GM23338 (cell line): ENCODE measurements at regions not wholly inside any gene's neighbourhood (a gene's known extent, or its start where the extent isn't known, plus 50 kb on each side); places are given as distances from the start of the nearest gene placed in this dataset.

Experiments
- ATAC-seq: fragments of 200-7000 bp; cut with Tn5 transposase; 3 replicates; pipeline ENCODE4 v1.9.1; 2020
- DNase-seq: peaks from one replicate; pipeline ENCODE4 v3.0.0-alpha.2; 2015; ENCODE audit warnings: low spot score
- H2AFZ ChIP-seq: fragments of 200-600 bp; sonication (generic); 2 replicates; pipeline ENCODE4 v1.8.0; 2016; ENCODE audit warnings: antibody characterized with exemption, mild to moderate bottlenecking, moderate library complexity
- H3F3A ChIP-seq: fragments of 200-600 bp; sonication (generic); replicated peaks from 2 replicates; pipeline ENCODE4 v1.8.0; 2017; ENCODE audit warnings: antibody characterized with exemption, mixed run types, low read depth
- H3K27ac ChIP-seq: fragments of 200-600 bp; sonication (generic); 2 replicates; pipeline ENCODE4 v1.6.1; 2016; ENCODE audit warnings: low read depth
- H3K27me3 ChIP-seq: fragments of 200-600 bp; sonication (generic); 2 replicates; pipeline ENCODE4 v1.8.0; 2016; ENCODE audit warnings: mild to moderate bottlenecking, mixed run types, moderate library complexity; ENCODE audit not compliant: insufficient read depth
- H3K36me3 ChIP-seq: fragments of 200-600 bp; sonication (generic); 2 replicates; pipeline ENCODE4 v1.8.0; 2016; ENCODE audit warnings: mild to moderate bottlenecking; ENCODE audit not compliant: insufficient read depth
- H3K4me1 ChIP-seq: fragments of 200-600 bp; sonication (generic); 2 replicates; pipeline ENCODE4 v1.8.0; 2016; ENCODE audit warnings: mild to moderate bottlenecking, moderate library complexity; ENCODE audit not compliant: insufficient read depth
- H3K4me2 ChIP-seq: fragments of 200-600 bp; sonication (generic); 2 replicates; pipeline ENCODE4 v1.7.1; 2017; ENCODE audit warnings: mixed run types
- H3K4me3 ChIP-seq: fragments of 200-600 bp; sonication (generic); 2 replicates; pipeline ENCODE4 v1.6.1; 2016; ENCODE audit warnings: mixed run types
- H3K79me2 ChIP-seq: fragments of 200-600 bp; sonication (generic); replicated peaks from 2 replicates; pipeline ENCODE4 v1.8.0; 2017; ENCODE audit warnings: mild to moderate bottlenecking; ENCODE audit not compliant: insufficient read depth
- H3K9me2 ChIP-seq: fragments of 200-600 bp; sonication (generic); 2 replicates; pipeline ENCODE4 v1.8.0; 2017; ENCODE audit not compliant: insufficient read depth
- H4K20me1 ChIP-seq: fragments of 200-600 bp; sonication (generic); replicated peaks from 2 replicates; pipeline ENCODE4 v1.8.0; 2017; ENCODE audit warnings: mild to moderate bottlenecking; ENCODE audit not compliant: insufficient read depth
- H3K27ac Mint-ChIP-seq: 2 replicates; pipeline ENCODE4 v1.8.0; 2020; ENCODE audit warnings: inconsistent platforms, mild to moderate bottlenecking, moderate library complexity, mixed read lengths
- H3K27me3 Mint-ChIP-seq: 3 replicates; pipeline ENCODE4 v1.8.0; 2022; ENCODE audit warnings: low read depth, mild to moderate bottlenecking, moderate library complexity, mixed read lengths, inconsistent platforms; ENCODE audit not compliant: insufficient read depth, poor library complexity
- H3K36me3 Mint-ChIP-seq: 3 replicates; pipeline ENCODE4 v1.8.0; 2021; ENCODE audit warnings: low read depth, mild to moderate bottlenecking, inconsistent platforms, moderate library complexity, mixed read lengths
- H3K4me1 Mint-ChIP-seq: 3 replicates; pipeline ENCODE4 v1.8.0; 2020; ENCODE audit warnings: mild to moderate bottlenecking, inconsistent platforms, mixed read lengths
- H3K4me3 Mint-ChIP-seq: 3 replicates; pipeline ENCODE4 v1.8.0; 2021; ENCODE audit warnings: moderate library complexity, mild to moderate bottlenecking, inconsistent platforms, mixed read lengths
- H3K9me3 Mint-ChIP-seq: 3 replicates; pipeline ENCODE4 v1.8.0; 2020; ENCODE audit warnings: moderate library complexity, mild to moderate bottlenecking, inconsistent platforms, mixed read lengths
- JUNB ChIP-seq: IDR thresholded peaks from one replicate; pipeline ENCODE4 v1.6.1; 2016; ENCODE audit warnings: antibody characterized with exemption; ENCODE audit not compliant: unreplicated experiment
- POLR2AphosphoS5 ChIP-seq: IDR thresholded peaks from 2 replicates; pipeline ENCODE4 v1.6.1; 2016; ENCODE audit warnings: antibody characterized with exemption, low read depth
- ZNF114 ChIP-seq: fragments of 250-450 bp; sonication (Bioruptor Pico); IDR thresholded peaks from 2 replicates; pipeline ENCODE4 v1.5.0; 2020; ENCODE audit warnings: mild to moderate bottlenecking, moderate library complexity
- ZNF331 ChIP-seq: fragments of 250-450 bp; sonication (Bioruptor Pico); IDR thresholded peaks from 2 replicates; pipeline ENCODE4 v1.5.0; 2020; ENCODE audit warnings: low read depth, mild to moderate bottlenecking, moderate library complexity
- TF ChIP-seq, protein P1 (sequence below), 2 experiments: fragments of 200-600 bp in 1 of 2; sonication (generic) in 1 of 2; conservative IDR thresholded peaks; 2 replicates each; pipeline versions ENCODE4 v1.5.1 to v1.6.1; 2016 to 2017; ENCODE audit warnings: antibody characterized with exemption in 2 of 2, low read depth in 2 of 2, mild to moderate bottlenecking in 2 of 2, moderate library complexity in 1 of 2
- TF ChIP-seq, protein P2 (sequence below): IDR thresholded peaks from one replicate; pipeline ENCODE4 v1.6.1; 2018; ENCODE audit warnings: antibody characterized with exemption; ENCODE audit not compliant: unreplicated experiment

DNA sequence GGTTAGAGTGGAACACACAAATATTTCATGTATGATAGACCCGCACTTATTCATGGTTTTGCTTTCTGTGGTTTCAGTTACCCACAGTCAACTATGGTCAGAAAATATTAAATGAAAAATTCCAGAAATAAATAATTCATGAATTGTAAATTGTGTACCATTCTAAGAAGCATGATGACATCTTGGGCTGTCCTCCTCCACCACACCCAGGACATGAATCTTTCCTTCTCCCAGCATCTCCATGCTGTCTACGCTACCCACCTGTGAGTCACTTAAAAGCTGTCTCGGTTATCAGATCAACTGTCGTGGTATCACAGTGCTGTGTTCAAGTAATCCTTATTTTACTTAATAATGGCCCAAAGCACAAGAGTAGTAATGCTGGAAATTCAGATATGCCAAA lies 419.6 kb upstream of the NRP1 start (continued):
- TF ChIP-seq, protein P1, sequence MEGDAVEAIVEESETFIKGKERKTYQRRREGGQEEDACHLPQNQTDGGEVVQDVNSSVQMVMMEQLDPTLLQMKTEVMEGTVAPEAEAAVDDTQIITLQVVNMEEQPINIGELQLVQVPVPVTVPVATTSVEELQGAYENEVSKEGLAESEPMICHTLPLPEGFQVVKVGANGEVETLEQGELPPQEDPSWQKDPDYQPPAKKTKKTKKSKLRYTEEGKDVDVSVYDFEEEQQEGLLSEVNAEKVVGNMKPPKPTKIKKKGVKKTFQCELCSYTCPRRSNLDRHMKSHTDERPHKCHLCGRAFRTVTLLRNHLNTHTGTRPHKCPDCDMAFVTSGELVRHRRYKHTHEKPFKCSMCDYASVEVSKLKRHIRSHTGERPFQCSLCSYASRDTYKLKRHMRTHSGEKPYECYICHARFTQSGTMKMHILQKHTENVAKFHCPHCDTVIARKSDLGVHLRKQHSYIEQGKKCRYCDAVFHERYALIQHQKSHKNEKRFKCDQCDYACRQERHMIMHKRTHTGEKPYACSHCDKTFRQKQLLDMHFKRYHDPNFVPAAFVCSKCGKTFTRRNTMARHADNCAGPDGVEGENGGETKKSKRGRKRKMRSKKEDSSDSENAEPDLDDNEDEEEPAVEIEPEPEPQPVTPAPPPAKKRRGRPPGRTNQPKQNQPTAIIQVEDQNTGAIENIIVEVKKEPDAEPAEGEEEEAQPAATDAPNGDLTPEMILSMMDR (conservative IDR thresholded peaks at IDR 0.05; ENCODE audit: low read depth in 2 of 2) = no peak

DNA sequence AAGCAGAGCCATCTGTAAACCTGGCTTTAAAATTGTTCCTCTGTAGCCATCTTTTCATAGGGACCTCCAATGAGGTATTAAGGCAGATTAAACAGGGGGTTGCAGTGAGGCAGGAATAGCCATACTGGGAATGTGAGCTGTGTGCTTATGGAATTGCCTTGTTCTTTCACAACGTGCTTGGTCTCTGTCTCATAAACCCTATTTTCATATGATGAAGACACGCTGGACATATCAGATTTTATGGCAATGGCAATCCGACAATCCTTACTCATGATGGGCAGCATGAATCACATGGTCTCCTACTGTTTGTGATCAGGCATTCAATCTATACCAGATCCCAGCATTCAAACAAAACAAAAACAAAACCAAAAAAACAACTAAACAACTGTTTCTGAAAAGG lies 418.9 kb upstream of the NRP1 start:
- no peaks in the 10 kb centered on the region for H3K36me3 Mint-ChIP-seq
- no peak overlapping the region for H3K27ac Mint-ChIP-seq
- peaks cover 15% of the 10 kb centered on the region for H3K9me2 ChIP-seq
- peaks cover 3% of the 10 kb centered on the region; the same call in 1 of the 2 replicates for H3K4me1 ChIP-seq
- H2AFZ ChIP-seq = no peak overlapping the region
- no peaks in the 10 kb centered on the region for H3K79me2 ChIP-seq
- no peak overlapping the region for H3K4me3 Mint-ChIP-seq
- no peaks in the 10 kb centered on the region for H3F3A ChIP-seq
- H3K27me3 Mint-ChIP-seq = no peaks in the 10 kb centered on the region
- no peaks in the 10 kb centered on the region for H3K4me1 Mint-ChIP-seq
- ATAC-seq (no peak), DNase-seq (no peak)
- no peaks in the 10 kb centered on the region for H3K36me3 ChIP-seq
- no peak overlapping the region for H3K4me2 ChIP-seq
- H4K20me1 ChIP-seq = no peaks in the 10 kb centered on the region
- no peaks in the 10 kb centered on the region for H3K27me3 ChIP-seq
- TF ChIP-seq ZNF114 (CRISPR knock-in tag) (no peak), POLR2AphosphoS5 (no peak), JUNB (no peak)
- H3K4me3 ChIP-seq = no peak overlapping the region
- H3K9me3 Mint-ChIP-seq = no peaks in the 10 kb centered on the region
- H3K27ac ChIP-seq = no peak overlapping the region

DNA sequence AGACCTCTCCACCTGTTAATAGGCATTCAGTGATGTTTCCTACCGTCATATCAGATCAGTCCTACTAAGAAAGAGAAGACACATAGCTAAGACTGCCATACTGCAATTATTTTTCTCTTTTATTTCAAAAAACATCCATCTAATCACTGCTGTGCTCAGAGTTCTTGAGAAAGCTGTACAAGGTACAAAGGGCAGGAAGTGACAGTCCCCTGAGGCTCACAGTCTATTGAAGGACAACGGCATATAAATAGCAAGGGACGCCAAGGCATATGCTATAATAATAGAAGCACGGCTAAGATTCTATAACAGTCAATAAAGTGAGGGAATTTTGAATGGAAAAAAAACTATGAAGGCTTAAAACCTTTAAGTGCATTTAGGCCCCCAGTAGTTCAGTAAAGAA lies 415.3 kb upstream of the NRP1 start:
- Histone ChIP-seq H3K79me2 (no peaks in the 10 kb centered on the region), H3F3A (no peaks in the 10 kb centered on the region), H3K36me3 (no peaks in the 10 kb centered on the region), H3K27me3 (no peaks in the 10 kb centered on the region), H3K27ac (no peak overlapping the region), H4K20me1 (no peaks in the 10 kb centered on the region), H2AFZ (no peak overlapping the region; the same call in 1 of the 2 replicates), H3K9me2 (peaks cover 12% of the 10 kb centered on the region), H3K4me1 (peaks cover 3% of the 10 kb centered on the region; the same call in 1 of the 2 replicates), H3K4me3 (no peak overlapping the region), H3K4me2 (no peak overlapping the region)
- no peaks in the 10 kb centered on the region for H3K27me3 Mint-ChIP-seq
- TF ChIP-seq, protein P2, sequence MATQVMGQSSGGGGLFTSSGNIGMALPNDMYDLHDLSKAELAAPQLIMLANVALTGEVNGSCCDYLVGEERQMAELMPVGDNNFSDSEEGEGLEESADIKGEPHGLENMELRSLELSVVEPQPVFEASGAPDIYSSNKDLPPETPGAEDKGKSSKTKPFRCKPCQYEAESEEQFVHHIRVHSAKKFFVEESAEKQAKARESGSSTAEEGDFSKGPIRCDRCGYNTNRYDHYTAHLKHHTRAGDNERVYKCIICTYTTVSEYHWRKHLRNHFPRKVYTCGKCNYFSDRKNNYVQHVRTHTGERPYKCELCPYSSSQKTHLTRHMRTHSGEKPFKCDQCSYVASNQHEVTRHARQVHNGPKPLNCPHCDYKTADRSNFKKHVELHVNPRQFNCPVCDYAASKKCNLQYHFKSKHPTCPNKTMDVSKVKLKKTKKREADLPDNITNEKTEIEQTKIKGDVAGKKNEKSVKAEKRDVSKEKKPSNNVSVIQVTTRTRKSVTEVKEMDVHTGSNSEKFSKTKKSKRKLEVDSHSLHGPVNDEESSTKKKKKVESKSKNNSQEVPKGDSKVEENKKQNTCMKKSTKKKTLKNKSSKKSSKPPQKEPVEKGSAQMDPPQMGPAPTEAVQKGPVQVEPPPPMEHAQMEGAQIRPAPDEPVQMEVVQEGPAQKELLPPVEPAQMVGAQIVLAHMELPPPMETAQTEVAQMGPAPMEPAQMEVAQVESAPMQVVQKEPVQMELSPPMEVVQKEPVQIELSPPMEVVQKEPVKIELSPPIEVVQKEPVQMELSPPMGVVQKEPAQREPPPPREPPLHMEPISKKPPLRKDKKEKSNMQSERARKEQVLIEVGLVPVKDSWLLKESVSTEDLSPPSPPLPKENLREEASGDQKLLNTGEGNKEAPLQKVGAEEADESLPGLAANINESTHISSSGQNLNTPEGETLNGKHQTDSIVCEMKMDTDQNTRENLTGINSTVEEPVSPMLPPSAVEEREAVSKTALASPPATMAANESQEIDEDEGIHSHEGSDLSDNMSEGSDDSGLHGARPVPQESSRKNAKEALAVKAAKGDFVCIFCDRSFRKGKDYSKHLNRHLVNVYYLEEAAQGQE = no peak
- TF ChIP-seq ZNF331 (CRISPR knock-in tag) (no peak), ZNF114 (CRISPR knock-in tag) (no peak)
- H3K36me3 Mint-ChIP-seq = no peaks in the 10 kb centered on the region
- no peak overlapping the region for H3K27ac Mint-ChIP-seq
- ATAC-seq = no peak
- no peaks in the 10 kb centered on the region for H3K4me1 Mint-ChIP-seq
- DNase-seq = no peak
- no peaks in the 10 kb centered on the region for H3K9me3 Mint-ChIP-seq
- H3K4me3 Mint-ChIP-seq = no peak overlapping the region
